ENCODE measurements at regions not wholly inside any gene's neighbourhood (a gene's known extent, or its start where the extent isn't known, plus 50 kb on each side); places are given as distances from the start of the nearest gene placed in this dataset.

DNA sequence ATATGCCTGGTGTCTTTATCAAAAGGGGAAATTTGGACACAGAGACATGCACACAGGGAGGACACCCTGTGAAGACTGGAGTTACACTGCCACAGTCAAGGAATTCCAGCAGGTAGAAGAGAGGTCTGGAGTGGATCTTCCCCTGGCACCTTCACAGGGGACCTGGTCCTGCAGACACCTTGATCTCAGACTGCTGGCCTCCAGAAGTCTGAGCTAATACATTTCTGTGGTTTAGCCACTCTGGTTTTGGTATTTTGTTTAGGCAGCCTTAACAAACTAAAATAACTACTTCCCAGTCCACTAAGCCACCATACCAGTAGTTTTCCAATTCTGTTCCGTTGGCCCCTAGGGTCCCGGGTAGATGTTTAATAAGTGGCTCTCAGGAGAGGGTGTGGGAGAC, 164.7 kb downstream of the SETD4 start:
- Histone ChIP-seq H3K27me3 (no peaks in the 10 kb centered on the region), H3K36me3 (no peaks in the 10 kb centered on the region), H3K4me3 (no peak overlapping the region), H3K4me1 (no peaks in the 10 kb centered on the region), H3K9me3 (no peaks in the 10 kb centered on the region), H3K27ac (no peak overlapping the region)
- ATAC-seq (ENCODE audit: low FRiP score in 2 of 2) = no peak
- DNase-seq = no peak
- TF ChIP-seq EP300 (IDR thresholded peaks at IDR 0.05) (no peak), POLR2A (IDR thresholded peaks at IDR 0.05) (no peak)
- 90 to 92% methylated on average over 2 of the region's 2 CpGs for WGBS, 2 donors

DNA sequence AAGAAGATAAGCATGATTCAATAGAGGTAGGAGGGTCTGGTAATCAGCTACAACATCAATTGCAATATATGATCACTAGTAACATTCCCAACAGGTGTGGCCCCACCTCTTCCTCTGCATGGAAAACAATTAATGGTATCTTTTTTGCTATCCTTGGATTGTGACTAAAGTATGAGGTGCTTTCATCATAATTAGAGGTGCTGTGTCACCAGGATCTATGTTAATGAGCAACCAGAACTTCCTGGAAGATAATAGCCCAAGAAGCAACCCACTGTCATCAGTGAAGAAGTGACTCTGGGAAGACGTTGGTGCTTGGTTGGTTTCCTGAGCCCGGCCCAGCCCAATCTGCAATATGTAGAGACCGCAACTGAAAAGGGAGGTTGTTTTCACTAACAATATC, 167.2 kb downstream of the SETD4 start:
- no peaks in the 10 kb centered on the region for H3K9me3 ChIP-seq
- no peak for TF ChIP-seq POLR2A (IDR thresholded peaks at IDR 0.05)
- TF ChIP-seq EP300 (IDR thresholded peaks at IDR 0.05) = no peak
- TF ChIP-seq, protein P1, sequence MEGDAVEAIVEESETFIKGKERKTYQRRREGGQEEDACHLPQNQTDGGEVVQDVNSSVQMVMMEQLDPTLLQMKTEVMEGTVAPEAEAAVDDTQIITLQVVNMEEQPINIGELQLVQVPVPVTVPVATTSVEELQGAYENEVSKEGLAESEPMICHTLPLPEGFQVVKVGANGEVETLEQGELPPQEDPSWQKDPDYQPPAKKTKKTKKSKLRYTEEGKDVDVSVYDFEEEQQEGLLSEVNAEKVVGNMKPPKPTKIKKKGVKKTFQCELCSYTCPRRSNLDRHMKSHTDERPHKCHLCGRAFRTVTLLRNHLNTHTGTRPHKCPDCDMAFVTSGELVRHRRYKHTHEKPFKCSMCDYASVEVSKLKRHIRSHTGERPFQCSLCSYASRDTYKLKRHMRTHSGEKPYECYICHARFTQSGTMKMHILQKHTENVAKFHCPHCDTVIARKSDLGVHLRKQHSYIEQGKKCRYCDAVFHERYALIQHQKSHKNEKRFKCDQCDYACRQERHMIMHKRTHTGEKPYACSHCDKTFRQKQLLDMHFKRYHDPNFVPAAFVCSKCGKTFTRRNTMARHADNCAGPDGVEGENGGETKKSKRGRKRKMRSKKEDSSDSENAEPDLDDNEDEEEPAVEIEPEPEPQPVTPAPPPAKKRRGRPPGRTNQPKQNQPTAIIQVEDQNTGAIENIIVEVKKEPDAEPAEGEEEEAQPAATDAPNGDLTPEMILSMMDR (IDR thresholded peaks at IDR 0.05) = no peak
- TF ChIP-seq POLR2AphosphoS5 (IDR thresholded peaks at IDR 0.05) = no peak
- no peaks in the 10 kb centered on the region for H3K4me1 ChIP-seq
- H3K4me3 ChIP-seq = no peak overlapping the region
- ATAC-seq (ENCODE audit: low FRiP score in 2 of 2) = no peak
- no peak for DNase-seq
- no peak overlapping the region for H3K27ac ChIP-seq
- no peaks in the 10 kb centered on the region for H3K27me3 ChIP-seq
- 93 to 100% methylated on average over 3 of the region's 3 CpGs for WGBS, 2 donors
- H3K36me3 ChIP-seq = no peaks in the 10 kb centered on the region

DNA sequence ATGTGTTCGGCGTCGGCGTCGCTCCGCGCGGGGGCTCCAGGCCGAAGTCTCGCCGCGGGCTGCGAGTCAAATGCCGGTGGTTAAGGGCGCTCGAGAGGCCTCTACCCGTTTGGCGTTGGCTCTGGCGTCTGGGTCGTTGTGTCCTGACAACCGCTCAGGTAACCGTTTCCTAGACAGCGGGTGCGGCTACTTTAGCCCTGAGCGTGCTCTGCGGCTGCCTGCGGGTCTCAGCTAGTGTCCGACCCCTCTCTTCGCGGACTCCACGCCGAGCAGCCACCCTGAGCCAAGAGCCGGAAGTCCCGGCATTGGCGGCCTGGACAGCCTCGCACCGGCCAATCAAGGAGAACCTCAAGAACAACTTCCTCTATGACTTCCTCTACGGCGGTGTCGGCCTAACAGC, 173.4 kb downstream of the SETD4 start:
- Histone ChIP-seq H3K27me3 (no peaks in the 10 kb centered on the region), H3K4me3 (no peak overlapping the region), H3K36me3 (no peaks in the 10 kb centered on the region), H3K27ac (no peak overlapping the region), H3K4me1 (peaks cover 0 to 5% (median 0%) of the 10 kb centered on the region in 4 donors), H3K9me3 (no peaks in the 10 kb centered on the region)
- TF ChIP-seq EP300 (IDR thresholded peaks at IDR 0.05) = no peak
- TF ChIP-seq, protein P1 (IDR thresholded peaks at IDR 0.05) = no peak
- no peak for TF ChIP-seq POLR2AphosphoS5 (IDR thresholded peaks at IDR 0.05)
- TF ChIP-seq POLR2A (IDR thresholded peaks at IDR 0.05) = no peak
- DNase-seq (peak in 1 of 2 donors; percentile 66), ATAC-seq (ENCODE audit: low FRiP score in 2 of 2) (no peak)
- 93 to 96% methylated on average over 40 of the region's 40 CpGs for WGBS, 2 donors

DNA sequence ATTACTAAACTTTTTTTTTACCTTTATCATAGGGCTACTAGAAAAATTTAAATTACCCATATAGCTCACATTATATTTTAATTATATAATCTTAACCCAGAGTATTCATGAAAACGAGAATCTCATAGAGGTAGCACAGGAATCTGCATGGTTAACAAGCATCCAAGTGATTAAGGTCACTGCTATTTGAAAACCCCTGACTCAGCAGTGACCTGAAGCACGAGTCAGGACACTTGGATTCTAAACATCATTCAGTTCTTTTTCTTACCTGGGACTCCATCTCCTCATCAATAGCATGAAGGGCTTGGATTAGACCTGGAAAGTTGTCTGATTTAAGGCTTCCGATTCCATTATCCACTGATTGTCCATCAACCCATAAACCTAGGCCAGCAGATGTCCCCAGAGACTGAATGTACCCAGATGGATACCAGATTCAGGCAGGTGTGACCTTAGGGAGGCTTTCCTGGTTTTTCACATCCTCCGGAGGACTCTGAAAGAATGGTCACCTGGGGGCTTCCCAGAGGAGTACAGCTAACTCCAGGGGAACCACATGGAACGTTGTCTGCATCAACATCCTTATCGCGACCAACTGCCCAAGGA, 174.3 kb downstream of the SETD4 start:
- Histone ChIP-seq H3K4me1 (peaks cover 0 to 5% (median 0%) of the 10 kb centered on the region in 4 donors), H3K9me3 (no peaks in the 10 kb centered on the region), H3K4me3 (no peak overlapping the region), H3K27ac (no peak overlapping the region), H3K36me3 (no peaks in the 10 kb centered on the region), H3K27me3 (no peaks in the 10 kb centered on the region)
- DNase-seq (no peak), ATAC-seq (ENCODE audit: low FRiP score in 2 of 2) (no peak)
- TF ChIP-seq, protein P1 (IDR thresholded peaks at IDR 0.05) = no peak
- WGBS, 2 donors = 81 to 89% methylated on average over 5 to 7 of the region's 7 CpGs

DNA sequence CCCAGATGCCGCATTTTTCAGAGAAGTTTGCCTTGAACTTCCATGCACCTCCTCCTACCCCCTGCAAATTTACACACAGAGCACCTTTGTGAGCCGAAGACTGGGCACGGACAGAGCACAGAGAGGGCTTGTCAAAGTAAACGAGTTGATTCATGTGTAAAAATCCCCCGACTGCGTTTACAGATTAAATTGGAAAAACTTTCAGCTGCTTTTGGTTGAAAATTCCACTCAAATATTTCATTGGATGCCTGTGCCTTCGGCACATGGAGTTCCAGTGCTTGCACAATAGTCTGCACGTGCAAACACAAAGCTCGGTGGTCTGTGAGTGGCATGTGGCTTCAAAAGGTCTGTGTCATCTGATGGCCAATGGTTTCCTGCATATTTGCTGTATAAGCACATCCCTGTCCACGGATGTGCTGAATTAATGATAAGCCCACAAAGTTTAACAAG, 177.5 kb downstream of the SETD4 start:
- Histone ChIP-seq H3K27ac (no peak overlapping the region), H3K4me1 (peaks cover 0 to 5% (median 0%) of the 10 kb centered on the region in 4 donors), H3K36me3 (no peaks in the 10 kb centered on the region), H3K4me3 (no peak overlapping the region), H3K27me3 (no peaks in the 10 kb centered on the region), H3K9me3 (no peaks in the 10 kb centered on the region)
- DNase-seq = no peak
- no peak for ATAC-seq (ENCODE audit: low FRiP score in 2 of 2)
- TF ChIP-seq POLR2A (IDR thresholded peaks at IDR 0.05) = no peak
- TF ChIP-seq EP300 (IDR thresholded peaks at IDR 0.05) = no peak
- TF ChIP-seq, protein P1 (IDR thresholded peaks at IDR 0.05) = no peak
- no peak for TF ChIP-seq POLR2AphosphoS5 (IDR thresholded peaks at IDR 0.05)
- WGBS, 2 donors = 38 to 41% methylated on average over 10 of the region's 10 CpGs

Data from upper lobe of left lung (tissue), 6 donors.